ENCODE measurements at regions not wholly inside any gene's neighbourhood (a gene's known extent, or its start where the extent isn't known, plus 50 kb on each side); places are given as distances from the start of the nearest gene placed in this dataset.

DNA sequence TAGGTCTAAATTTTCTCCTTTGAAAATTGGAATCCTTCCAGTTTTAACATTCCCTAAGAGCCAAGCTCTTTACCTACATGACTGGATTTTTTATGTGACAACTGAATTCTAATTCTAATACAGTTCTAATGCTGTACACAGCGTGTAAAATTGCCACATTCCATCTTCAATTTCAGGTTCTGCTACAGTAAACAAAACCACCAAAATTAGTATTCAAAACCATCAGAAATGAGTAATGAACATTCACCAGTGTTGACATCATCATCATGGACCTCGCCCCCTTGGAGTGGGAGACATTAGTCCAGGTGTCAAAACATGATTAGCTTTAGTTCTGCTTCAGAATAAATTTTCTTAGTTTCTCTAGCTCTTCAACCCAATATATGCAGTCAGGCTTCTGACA lies 133.6 kb downstream of the MBD2 start:
- TF ChIP-seq CTCF (IDR thresholded peaks at IDR 0.05) (no peak), EP300 (IDR thresholded peaks at IDR 0.05) (no peak)

All from ovary (tissue), 3 donors.